ENCODE measurements at regions not wholly inside any gene's neighbourhood (a gene's known extent, or its start where the extent isn't known, plus 50 kb on each side); places are given as distances from the start of the nearest gene placed in this dataset.

- TF ChIP-seq, protein P1, sequence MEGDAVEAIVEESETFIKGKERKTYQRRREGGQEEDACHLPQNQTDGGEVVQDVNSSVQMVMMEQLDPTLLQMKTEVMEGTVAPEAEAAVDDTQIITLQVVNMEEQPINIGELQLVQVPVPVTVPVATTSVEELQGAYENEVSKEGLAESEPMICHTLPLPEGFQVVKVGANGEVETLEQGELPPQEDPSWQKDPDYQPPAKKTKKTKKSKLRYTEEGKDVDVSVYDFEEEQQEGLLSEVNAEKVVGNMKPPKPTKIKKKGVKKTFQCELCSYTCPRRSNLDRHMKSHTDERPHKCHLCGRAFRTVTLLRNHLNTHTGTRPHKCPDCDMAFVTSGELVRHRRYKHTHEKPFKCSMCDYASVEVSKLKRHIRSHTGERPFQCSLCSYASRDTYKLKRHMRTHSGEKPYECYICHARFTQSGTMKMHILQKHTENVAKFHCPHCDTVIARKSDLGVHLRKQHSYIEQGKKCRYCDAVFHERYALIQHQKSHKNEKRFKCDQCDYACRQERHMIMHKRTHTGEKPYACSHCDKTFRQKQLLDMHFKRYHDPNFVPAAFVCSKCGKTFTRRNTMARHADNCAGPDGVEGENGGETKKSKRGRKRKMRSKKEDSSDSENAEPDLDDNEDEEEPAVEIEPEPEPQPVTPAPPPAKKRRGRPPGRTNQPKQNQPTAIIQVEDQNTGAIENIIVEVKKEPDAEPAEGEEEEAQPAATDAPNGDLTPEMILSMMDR (IDR thresholded peaks at IDR 0.05) = no peak
- Mint-ChIP-seq H3K4me1 (ENCODE audit: low read depth) (no peaks in the 10 kb centered on the region), H3K36me3 (ENCODE audit: low read depth) (no peaks in the 10 kb centered on the region; the same call in 1 of the 2 replicates), H3K27ac (no peak overlapping the region), H3K27me3 (ENCODE audit: insufficient read depth) (no peaks in the 10 kb centered on the region; the same call in 1 of the 2 replicates), H3K9me3 (peaks cover 61% of the 10 kb centered on the region), H3K4me3 (no peak overlapping the region)
- no peak for DNase-seq
Measured at GRCh38 chr10:128817636-128818035, 649.4 kb upstream of the MGMT start.

DNA sequence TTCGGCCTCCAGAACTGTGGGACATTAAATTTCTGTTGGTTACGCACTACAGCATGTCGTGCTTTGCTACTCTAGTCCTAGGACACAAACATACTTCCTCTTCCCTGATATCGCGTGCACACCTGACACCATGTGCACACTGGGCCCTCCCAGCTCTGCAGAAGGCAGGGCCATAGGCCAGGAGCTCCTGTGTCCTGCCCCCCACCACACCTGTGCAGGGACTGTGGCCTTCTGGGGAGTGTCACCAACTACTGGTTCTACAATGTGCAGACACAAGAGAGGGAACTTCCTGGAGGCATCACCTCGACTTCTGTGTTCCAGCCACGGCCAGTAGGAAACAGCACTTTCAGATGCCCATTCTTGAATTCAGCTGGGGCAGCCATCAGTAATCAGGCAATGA lies 646.4 kb upstream of the MGMT start:
- H3K4me3 Mint-ChIP-seq = no peak overlapping the region
- H3K9me3 Mint-ChIP-seq = peaks cover 65% of the 10 kb centered on the region
- no peaks in the 10 kb centered on the region; the same call in 1 of the 2 replicates for H3K27me3 Mint-ChIP-seq (ENCODE audit: insufficient read depth)
- H3K36me3 Mint-ChIP-seq (ENCODE audit: low read depth) = peaks cover 6% of the 10 kb centered on the region; the same call in 1 of the 2 replicates
- H3K27ac Mint-ChIP-seq = no peak overlapping the region
- no peaks in the 10 kb centered on the region for H3K4me1 Mint-ChIP-seq (ENCODE audit: low read depth)
- DNase-seq = no peak
- TF ChIP-seq, protein P1 (IDR thresholded peaks at IDR 0.05) = no peak

- no peaks in the 10 kb centered on the region; the same call in 1 of the 2 replicates for H3K27me3 Mint-ChIP-seq (ENCODE audit: insufficient read depth)
- TF ChIP-seq, protein P1 (IDR thresholded peaks at IDR 0.05) = no peak
- H3K4me1 Mint-ChIP-seq (ENCODE audit: low read depth) = no peaks in the 10 kb centered on the region
- DNase-seq = no peak
- peaks cover 6% of the 10 kb centered on the region; the same call in 1 of the 2 replicates for H3K36me3 Mint-ChIP-seq (ENCODE audit: low read depth)
- peaks cover 76% of the 10 kb centered on the region for H3K9me3 Mint-ChIP-seq
- no peak overlapping the region for H3K27ac Mint-ChIP-seq
- no peak overlapping the region for H3K4me3 Mint-ChIP-seq
Measured at GRCh38 chr10:128823201-128823600, 643.8 kb upstream of the MGMT start.

GRCh38 chr10:128825626-128826025 lies 641.4 kb upstream of the MGMT start:
- DNase-seq = no peak
- Mint-ChIP-seq H3K36me3 (ENCODE audit: low read depth) (peaks cover 6% of the 10 kb centered on the region; the same call in 1 of the 2 replicates), H3K27ac (no peak overlapping the region), H3K9me3 (peaks cover 70% of the 10 kb centered on the region), H3K27me3 (ENCODE audit: insufficient read depth) (no peaks in the 10 kb centered on the region; the same call in 1 of the 2 replicates), H3K4me3 (no peak overlapping the region), H3K4me1 (ENCODE audit: low read depth) (no peaks in the 10 kb centered on the region)
- TF ChIP-seq, protein P1 (IDR thresholded peaks at IDR 0.05) = no peak

GRCh38 chr10:128833671-128834070 lies 633.4 kb upstream of the MGMT start:
- H3K4me1 Mint-ChIP-seq (ENCODE audit: low read depth) = no peaks in the 10 kb centered on the region
- TF ChIP-seq, protein P1 (IDR thresholded peaks at IDR 0.05) = no peak
- no peak for DNase-seq
- peaks cover 53% of the 10 kb centered on the region for H3K9me3 Mint-ChIP-seq
- no peaks in the 10 kb centered on the region for H3K36me3 Mint-ChIP-seq (ENCODE audit: low read depth)
- no peak overlapping the region for H3K4me3 Mint-ChIP-seq
- H3K27me3 Mint-ChIP-seq (ENCODE audit: insufficient read depth) = peaks cover 3% of the 10 kb centered on the region; the same call in 1 of the 2 replicates
- H3K27ac Mint-ChIP-seq = no peak overlapping the region

GRCh38 chr10:128835361-128835760 lies 631.7 kb upstream of the MGMT start:
- Mint-ChIP-seq H3K27ac (no peak overlapping the region), H3K9me3 (peaks cover 50% of the 10 kb centered on the region), H3K27me3 (ENCODE audit: insufficient read depth) (peaks cover 3% of the 10 kb centered on the region; the same call in 1 of the 2 replicates), H3K36me3 (ENCODE audit: low read depth) (no peaks in the 10 kb centered on the region), H3K4me1 (ENCODE audit: low read depth) (no peaks in the 10 kb centered on the region), H3K4me3 (no peak overlapping the region)
- TF ChIP-seq, protein P1 (IDR thresholded peaks at IDR 0.05) = no peak
- no peak for DNase-seq

All from HFFc6 (cell line).